ENCODE measurements at regions not wholly inside any gene's neighbourhood (a gene's known extent, or its start where the extent isn't known, plus 50 kb on each side); places are given as distances from the start of the nearest gene placed in this dataset.
"Not testable (repeated sequence)": the region's sequence is repeated elsewhere in the genome, so short reads cannot be mapped to it uniquely, and the experiment has no call there.

GRCh38 chr3:177713928-177714900, 516.9 kb upstream of the TBL1XR1 start:
- H3K4me1 Mint-ChIP-seq (ENCODE audit: low read depth) = peaks cover 38% of the 10 kb centered on the region

GRCh38 chr3:177714945-177715344, 517.7 kb upstream of the TBL1XR1 start:
- H3K4me1 Mint-ChIP-seq (ENCODE audit: low read depth) = peaks cover 38% of the 10 kb centered on the region

More at GRCh38 chr3:177713928-177714900, 516.9 kb upstream of the TBL1XR1 start:
- H3K27me3 Mint-ChIP-seq (ENCODE audit: low read depth) = no peaks in the 10 kb centered on the region
- H3K9me3 Mint-ChIP-seq (ENCODE audit: low read depth) = no peaks in the 10 kb centered on the region
- no peaks in the 10 kb centered on the region for H3K36me3 Mint-ChIP-seq (ENCODE audit: low read depth)
- H3K27ac Mint-ChIP-seq (ENCODE audit: unreplicated experiment) = peak overlapping the region; percentile 91
- no peak overlapping the region for H3K4me3 Mint-ChIP-seq (ENCODE audit: unreplicated experiment)
- no peak for DNase-seq (ENCODE audit: low spot score)
- TF ChIP-seq, protein P1, sequence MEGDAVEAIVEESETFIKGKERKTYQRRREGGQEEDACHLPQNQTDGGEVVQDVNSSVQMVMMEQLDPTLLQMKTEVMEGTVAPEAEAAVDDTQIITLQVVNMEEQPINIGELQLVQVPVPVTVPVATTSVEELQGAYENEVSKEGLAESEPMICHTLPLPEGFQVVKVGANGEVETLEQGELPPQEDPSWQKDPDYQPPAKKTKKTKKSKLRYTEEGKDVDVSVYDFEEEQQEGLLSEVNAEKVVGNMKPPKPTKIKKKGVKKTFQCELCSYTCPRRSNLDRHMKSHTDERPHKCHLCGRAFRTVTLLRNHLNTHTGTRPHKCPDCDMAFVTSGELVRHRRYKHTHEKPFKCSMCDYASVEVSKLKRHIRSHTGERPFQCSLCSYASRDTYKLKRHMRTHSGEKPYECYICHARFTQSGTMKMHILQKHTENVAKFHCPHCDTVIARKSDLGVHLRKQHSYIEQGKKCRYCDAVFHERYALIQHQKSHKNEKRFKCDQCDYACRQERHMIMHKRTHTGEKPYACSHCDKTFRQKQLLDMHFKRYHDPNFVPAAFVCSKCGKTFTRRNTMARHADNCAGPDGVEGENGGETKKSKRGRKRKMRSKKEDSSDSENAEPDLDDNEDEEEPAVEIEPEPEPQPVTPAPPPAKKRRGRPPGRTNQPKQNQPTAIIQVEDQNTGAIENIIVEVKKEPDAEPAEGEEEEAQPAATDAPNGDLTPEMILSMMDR (IDR thresholded peaks at IDR 0.05) = no peak

GRCh38 chr3:177715980-177716379, 518.7 kb upstream of the TBL1XR1 start:
- peaks cover 35% of the 10 kb centered on the region for H3K4me1 Mint-ChIP-seq (ENCODE audit: low read depth)
- DNase-seq (ENCODE audit: low spot score) = no peak
- TF ChIP-seq, protein P1 (IDR thresholded peaks at IDR 0.05) = no peak
- H3K4me3 Mint-ChIP-seq (ENCODE audit: unreplicated experiment) = no peak overlapping the region
- no peaks in the 10 kb centered on the region for H3K36me3 Mint-ChIP-seq (ENCODE audit: low read depth)
- H3K27me3 Mint-ChIP-seq (ENCODE audit: low read depth) = no peaks in the 10 kb centered on the region
- H3K9me3 Mint-ChIP-seq (ENCODE audit: low read depth) = peaks cover 2% of the 10 kb centered on the region
- no peak overlapping the region for H3K27ac Mint-ChIP-seq (ENCODE audit: unreplicated experiment)

More at GRCh38 chr3:177714945-177715344, 517.7 kb upstream of the TBL1XR1 start:
- H3K27me3 Mint-ChIP-seq (ENCODE audit: low read depth) = no peaks in the 10 kb centered on the region
- no peaks in the 10 kb centered on the region for H3K36me3 Mint-ChIP-seq (ENCODE audit: low read depth)
- no peak overlapping the region for H3K4me3 Mint-ChIP-seq (ENCODE audit: unreplicated experiment)
- DNase-seq (ENCODE audit: low spot score) = no peak
- TF ChIP-seq, protein P1 (IDR thresholded peaks at IDR 0.05) = no peak
- H3K27ac Mint-ChIP-seq (ENCODE audit: unreplicated experiment) = no peak overlapping the region
- H3K9me3 Mint-ChIP-seq (ENCODE audit: low read depth) = no peaks in the 10 kb centered on the region

- peaks cover 40% of the 10 kb centered on the region for H3K4me1 Mint-ChIP-seq (ENCODE audit: low read depth)
- H3K9me3 Mint-ChIP-seq (ENCODE audit: low read depth); H3K4me3 Mint-ChIP-seq (ENCODE audit: unreplicated experiment); DNase-seq (ENCODE audit: low spot score); H3K36me3 Mint-ChIP-seq (ENCODE audit: low read depth); H3K27me3 Mint-ChIP-seq (ENCODE audit: low read depth); H3K27ac Mint-ChIP-seq (ENCODE audit: unreplicated experiment): not testable (repeated sequence)
Measured at GRCh38 chr3:177720927-177721326, 523.6 kb upstream of the TBL1XR1 start.

DNA sequence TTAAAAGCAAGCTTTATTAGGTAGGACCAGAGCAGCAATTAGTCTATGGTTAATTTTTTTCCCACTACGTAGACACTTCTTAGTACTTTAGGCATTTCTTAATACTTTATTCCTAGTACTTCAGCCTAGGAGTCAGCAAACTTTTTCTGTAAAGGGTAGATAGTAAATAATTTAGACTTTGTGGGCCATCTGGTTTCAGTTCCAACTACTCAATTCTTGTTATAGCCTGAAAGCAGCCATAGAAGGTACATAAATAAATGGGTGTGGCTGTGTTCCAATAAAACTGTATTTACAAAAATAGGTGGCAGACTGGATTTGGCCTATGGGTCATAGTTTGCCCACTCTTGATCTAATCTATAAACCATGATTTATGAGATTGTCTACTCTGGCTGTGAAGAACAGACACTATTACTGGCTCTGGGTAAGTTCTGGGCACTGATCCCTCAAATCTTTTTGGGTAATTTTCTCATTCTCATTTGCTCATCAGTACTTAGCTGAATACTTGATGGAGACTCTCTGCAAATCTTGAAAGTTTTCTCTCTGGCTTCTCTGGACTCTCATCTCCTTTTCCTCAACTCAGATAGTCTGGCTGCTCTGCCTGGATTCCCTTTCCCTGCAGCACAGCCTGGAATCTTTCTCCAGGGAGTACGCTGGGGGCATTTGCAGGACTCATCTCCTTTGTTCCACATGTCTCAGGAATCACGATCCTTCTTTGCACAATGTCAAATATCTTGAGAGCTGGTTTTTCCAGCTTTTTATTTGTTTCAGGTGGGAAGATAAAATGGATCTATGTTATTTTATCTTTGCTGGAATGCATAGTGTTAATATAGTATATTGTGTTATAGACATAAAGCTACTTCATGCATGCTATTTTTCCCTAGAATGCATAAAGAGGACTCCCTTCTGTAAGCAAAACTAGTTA, 524.8 kb upstream of the TBL1XR1 start:
- H3K27me3 Mint-ChIP-seq (ENCODE audit: low read depth) = no peaks in the 10 kb centered on the region
- TF ChIP-seq, protein P1 (IDR thresholded peaks at IDR 0.05) = no peak
- peaks cover 3% of the 10 kb centered on the region for H3K9me3 Mint-ChIP-seq (ENCODE audit: low read depth)
- no peak overlapping the region for H3K4me3 Mint-ChIP-seq (ENCODE audit: unreplicated experiment)
- DNase-seq (ENCODE audit: low spot score) = no peak
- H3K27ac Mint-ChIP-seq (ENCODE audit: unreplicated experiment) = no peak overlapping the region
- H3K4me1 Mint-ChIP-seq (ENCODE audit: low read depth) = peaks cover 41% of the 10 kb centered on the region
- no peaks in the 10 kb centered on the region for H3K36me3 Mint-ChIP-seq (ENCODE audit: low read depth)

Measured in chondrocyte (in vitro differentiated cells).